H9 (cell line): ENCODE measurements at regions not wholly inside any gene's neighbourhood (a gene's known extent, or its start where the extent isn't known, plus 50 kb on each side); places are given as distances from the start of the nearest gene placed in this dataset.

ENCODE experiments used
- DNase-seq: peaks from one replicate; pipeline ENCODE4 v3.0.0-alpha.2; 2017
- H2AFZ ChIP-seq: one replicate; pipeline ENCODE4 v1.6.1; 2013; ENCODE audit warnings: mild to moderate bottlenecking, low read length, control low read depth, moderate library complexity
- H2AK5ac ChIP-seq: 2 replicates; pipeline ENCODE4 v1.6.1; 2013; ENCODE audit warnings: low read length, control low read depth, mixed read lengths; ENCODE audit not compliant: insufficient read length
- H2BK120ac ChIP-seq: one replicate; pipeline ENCODE4 v1.6.1; 2013; ENCODE audit warnings: low read depth, mild to moderate bottlenecking, low read length, control low read depth, inconsistent platforms; ENCODE audit not compliant: poor library complexity, severe bottlenecking
- H2BK12ac ChIP-seq: 2 replicates; pipeline ENCODE4 v1.6.1; 2013; ENCODE audit warnings: low read length, control low read depth, mixed read lengths, low read depth; ENCODE audit not compliant: insufficient read length
- H2BK15ac ChIP-seq: 2 replicates; pipeline ENCODE4 v1.6.1; 2013; ENCODE audit warnings: low read depth, low read length, control low read depth
- H2BK20ac ChIP-seq: one replicate; pipeline ENCODE4 v1.6.1; 2013; ENCODE audit warnings: low read depth, mild to moderate bottlenecking, low read length, control low read depth, inconsistent platforms; ENCODE audit not compliant: poor library complexity, severe bottlenecking
- H2BK5ac ChIP-seq: 2 replicates; pipeline ENCODE4 v1.6.1; 2013; ENCODE audit warnings: low read length, control low read depth, mixed read lengths; ENCODE audit not compliant: insufficient read length
- H3K14ac ChIP-seq: 2 replicates; pipeline ENCODE4 v1.6.1; 2013; ENCODE audit warnings: low read length, control low read depth; ENCODE audit not compliant: insufficient read depth
- H3K18ac ChIP-seq: 2 replicates; pipeline ENCODE4 v1.6.1; 2013; ENCODE audit warnings: low read depth, mild to moderate bottlenecking, mixed read lengths, low read length, control low read depth; ENCODE audit not compliant: insufficient read length
- H3K23ac ChIP-seq: 2 replicates; pipeline ENCODE4 v1.6.1; 2013; ENCODE audit warnings: low read length, control low read depth, mixed read lengths, low read depth; ENCODE audit not compliant: insufficient read length
- H3K23me2 ChIP-seq: 2 replicates; pipeline ENCODE4 v1.6.1; 2013; ENCODE audit warnings: low read depth, mild to moderate bottlenecking, mixed read lengths, low read length, control low read depth; ENCODE audit not compliant: insufficient read length, poor library complexity, severe bottlenecking
- H3K27ac ChIP-seq: 2 replicates; pipeline ENCODE4 v1.5.1; 2013; ENCODE audit warnings: low read length, control low read depth, mixed read lengths, low read depth; ENCODE audit not compliant: insufficient read length
- H3K27me3 ChIP-seq: 2 replicates; pipeline ENCODE4 v1.6.1; 2013; ENCODE audit warnings: low read length, control low read depth, inconsistent platforms; ENCODE audit not compliant: insufficient read depth
- H3K4ac ChIP-seq: 2 replicates; pipeline ENCODE4 v1.6.1; 2013; ENCODE audit warnings: low read depth, mild to moderate bottlenecking, control low read depth, inconsistent platforms, low read length, moderate library complexity
- H3K4me1 ChIP-seq: 2 replicates; pipeline ENCODE4 v1.6.1; 2013; ENCODE audit warnings: low read length, control low read depth, inconsistent platforms; ENCODE audit not compliant: insufficient read depth
- H3K4me2 ChIP-seq: 2 replicates; pipeline ENCODE4 v1.6.1; 2013; ENCODE audit warnings: low read length, control low read depth, mixed read lengths; ENCODE audit not compliant: insufficient read length, insufficient read depth
- H3K56ac ChIP-seq: 2 replicates; pipeline ENCODE4 v1.6.1; 2013; ENCODE audit warnings: low read depth, mild to moderate bottlenecking, mixed read lengths, low read length, control low read depth; ENCODE audit not compliant: insufficient read length
- H3K79me1 ChIP-seq: 2 replicates; pipeline ENCODE4 v1.6.1; 2013; ENCODE audit warnings: low read depth, mild to moderate bottlenecking, moderate library complexity, low read length, control low read depth, inconsistent platforms; ENCODE audit not compliant: insufficient read depth, poor library complexity, severe bottlenecking
- H3K79me2 ChIP-seq: 2 replicates; pipeline ENCODE4 v1.6.1; 2013; ENCODE audit warnings: low read length, control low read depth, inconsistent platforms; ENCODE audit not compliant: insufficient read depth
- H3K9ac ChIP-seq: 2 replicates; pipeline ENCODE4 v1.6.1; 2013; ENCODE audit warnings: low read length, control low read depth, mixed read lengths; ENCODE audit not compliant: insufficient read length; ENCODE audit errors: extremely low read depth
- H3K9me3 ChIP-seq: one replicate; pipeline ENCODE4 v1.6.1; 2013; ENCODE audit warnings: low read depth, low read length, inconsistent platforms; ENCODE audit not compliant: control insufficient read depth
- H3T11ph ChIP-seq: one replicate; pipeline ENCODE4 v1.6.1; 2013; ENCODE audit warnings: mild to moderate bottlenecking, low read length, control low read depth, inconsistent platforms
- H4K20me1 ChIP-seq: one replicate; pipeline ENCODE4 v1.6.1; 2013; ENCODE audit not compliant: control insufficient read depth, insufficient read length, insufficient read depth
- H4K5ac ChIP-seq: 2 replicates; pipeline ENCODE4 v1.6.1; 2013; ENCODE audit warnings: low read depth, mild to moderate bottlenecking, mixed read lengths, low read length, control low read depth; ENCODE audit not compliant: insufficient read length
- H4K8ac ChIP-seq: replicated peaks from 2 replicates; pipeline ENCODE4 v1.6.1; 2013; ENCODE audit warnings: low read length, control low read depth, mixed read lengths, low read depth; ENCODE audit not compliant: insufficient read length
- H4K91ac ChIP-seq: 2 replicates; pipeline ENCODE4 v1.6.1; 2013; ENCODE audit warnings: low read depth, mild to moderate bottlenecking, moderate library complexity, mixed read lengths, low read length, control low read depth; ENCODE audit not compliant: insufficient read length
- H3K27ac Mint-ChIP-seq, 3 experiments: 2 replicates in 2 of 3; 3 replicates in 1 of 3; pipeline ENCODE4 v1.8.0; 2020 to 2021; ENCODE audit warnings: mixed read lengths in 3 of 3, mild to moderate bottlenecking in 1 of 3, moderate library complexity in 1 of 3
- H3K27me3 Mint-ChIP-seq: 2 replicates; pipeline ENCODE4 v1.8.0; 2021; ENCODE audit warnings: low read depth, mild to moderate bottlenecking, moderate library complexity, mixed read lengths
- H3K36me3 Mint-ChIP-seq, 3 experiments: 2 replicates in 2 of 3; 3 replicates in 1 of 3; pipeline ENCODE4 v1.8.0; 2020 to 2021; ENCODE audit warnings: low read depth in 3 of 3, mixed read lengths in 3 of 3; ENCODE audit not compliant: insufficient read depth in 1 of 3
- H3K4me1 Mint-ChIP-seq, 2 experiments: 2 replicates each; pipeline ENCODE4 v1.8.0; 2020; ENCODE audit warnings: mixed read lengths in 2 of 2
- H3K4me3 Mint-ChIP-seq, 2 experiments: 2 replicates in 1 of 2; 3 replicates in 1 of 2; pipeline ENCODE4 v1.8.0; 2020 to 2021; ENCODE audit warnings: mild to moderate bottlenecking in 2 of 2, mixed read lengths in 2 of 2, moderate library complexity in 1 of 2
- H3K9me3 Mint-ChIP-seq, 2 experiments: 2 replicates in 1 of 2; 3 replicates in 1 of 2; pipeline ENCODE4 v1.8.0; 2020; ENCODE audit warnings: mild to moderate bottlenecking in 2 of 2, mixed read lengths in 2 of 2, moderate library complexity in 1 of 2
- WGBS: extraction: QIAGEN DNeasy Blood & Tissue Kit; methylation state at CpG from one replicate; pipeline ENCODE4 v1.1.7; 2013; ENCODE audit warnings: missing lambda C conversion rate, low lambda C conversion rate, mixed read lengths; ENCODE audit not compliant: insufficient read length; ENCODE audit errors: extremely low coverage; 5-methylcytosine and 5-hydroxymethylcytosine counted together
- TF ChIP-seq, protein P1 (sequence below): fragments of 200-600 bp; sonication (generic); conservative IDR thresholded peaks from 3 replicates; pipeline ENCODE4 v1.8.0; 2021; ENCODE audit warnings: antibody characterized with exemption, mild to moderate bottlenecking

GRCh38 chr22:49349181-49349835 is 478.4 kb downstream of the BRD1 start:
- WGBS = no CpG with 5 or more reads among the region's 18 CpGs
- no peak overlapping the region for H4K8ac ChIP-seq
- Mint-ChIP-seq H3K27ac (0 out of 7 replicates have a peak overlapping the region, but pooled peaks of 1 of the 3 experiments have one; percentile 16), H3K27me3 (peaks cover 4% of the 10 kb centered on the region), H3K4me3 (no peak overlapping the region), H3K9me3 (peaks cover 0 to 3% of the 10 kb centered on the region in 2 experiments; a peak in 1 of 5 replicates), H3K36me3 (no peaks in the 10 kb centered on the region), H3K4me1 (peaks cover under 1 to 6% of the 10 kb centered on the region in 2 experiments; a peak in 2 of 4 replicates)
- H3K56ac ChIP-seq = no peak overlapping the region
- H4K91ac ChIP-seq = no peak overlapping the region
- H3K4me1 ChIP-seq = no peaks in the 10 kb centered on the region
- H2BK12ac ChIP-seq = no peak overlapping the region
- H4K5ac ChIP-seq = no peak overlapping the region
- H2BK20ac ChIP-seq = no peak overlapping the region
- no peak overlapping the region for H3T11ph ChIP-seq
- H3K14ac ChIP-seq = no peak overlapping the region
- no peak overlapping the region for H3K4me2 ChIP-seq
- H3K9ac ChIP-seq = no peak overlapping the region
- H2BK15ac ChIP-seq = no peak overlapping the region
- no peaks in the 10 kb centered on the region for H3K79me1 ChIP-seq
- H2BK5ac ChIP-seq = no peak overlapping the region
- H3K79me2 ChIP-seq = no peaks in the 10 kb centered on the region
- H2BK120ac ChIP-seq = no peak overlapping the region
- no peak overlapping the region for H2AFZ ChIP-seq
- no peak overlapping the region for H3K18ac ChIP-seq
- H3K9me3 ChIP-seq = no peaks in the 10 kb centered on the region
- H3K27ac ChIP-seq = no peak overlapping the region
- H2AK5ac ChIP-seq = no peak overlapping the region
- H3K23me2 ChIP-seq = no peaks in the 10 kb centered on the region
- H3K4ac ChIP-seq = no peak overlapping the region
- DNase-seq = peak; percentile 14
- TF ChIP-seq, protein P1, sequence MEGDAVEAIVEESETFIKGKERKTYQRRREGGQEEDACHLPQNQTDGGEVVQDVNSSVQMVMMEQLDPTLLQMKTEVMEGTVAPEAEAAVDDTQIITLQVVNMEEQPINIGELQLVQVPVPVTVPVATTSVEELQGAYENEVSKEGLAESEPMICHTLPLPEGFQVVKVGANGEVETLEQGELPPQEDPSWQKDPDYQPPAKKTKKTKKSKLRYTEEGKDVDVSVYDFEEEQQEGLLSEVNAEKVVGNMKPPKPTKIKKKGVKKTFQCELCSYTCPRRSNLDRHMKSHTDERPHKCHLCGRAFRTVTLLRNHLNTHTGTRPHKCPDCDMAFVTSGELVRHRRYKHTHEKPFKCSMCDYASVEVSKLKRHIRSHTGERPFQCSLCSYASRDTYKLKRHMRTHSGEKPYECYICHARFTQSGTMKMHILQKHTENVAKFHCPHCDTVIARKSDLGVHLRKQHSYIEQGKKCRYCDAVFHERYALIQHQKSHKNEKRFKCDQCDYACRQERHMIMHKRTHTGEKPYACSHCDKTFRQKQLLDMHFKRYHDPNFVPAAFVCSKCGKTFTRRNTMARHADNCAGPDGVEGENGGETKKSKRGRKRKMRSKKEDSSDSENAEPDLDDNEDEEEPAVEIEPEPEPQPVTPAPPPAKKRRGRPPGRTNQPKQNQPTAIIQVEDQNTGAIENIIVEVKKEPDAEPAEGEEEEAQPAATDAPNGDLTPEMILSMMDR = no peak
- H3K27me3 ChIP-seq = no peaks in the 10 kb centered on the region
- no peak overlapping the region for H3K23ac ChIP-seq
- no peaks in the 10 kb centered on the region for H4K20me1 ChIP-seq
